Liver (tissue), 8 donors: ENCODE measurements at regions not wholly inside any gene's neighbourhood (a gene's known extent, or its start where the extent isn't known, plus 50 kb on each side); places are given as distances from the start of the nearest gene placed in this dataset.

ENCODE experiments used
- DNase-seq: peaks from one replicate; pipeline ENCODE4 v3.0.0-alpha.2; 2017; ENCODE audit warnings: low spot score
- H3K27ac ChIP-seq, 2 donors: one replicate each; pipeline ENCODE4 v1.7.0; 2013; ENCODE audit warnings: inconsistent platforms in 2 of 2, low read length in 2 of 2, control low read depth in 1 of 2, low read depth in 1 of 2, mild to moderate bottlenecking in 1 of 2
- H3K27me3 ChIP-seq, 4 donors: one replicate each; pipeline versions ENCODE4 v1.6.1 to v1.7.0; 2013; ENCODE audit warnings: low read length in 3 of 4, inconsistent platforms in 1 of 4, mild to moderate bottlenecking in 1 of 4, moderate library complexity in 1 of 4; ENCODE audit not compliant: control insufficient read depth in 4 of 4, insufficient read depth in 4 of 4
- H3K36me3 ChIP-seq, 4 donors: one replicate each; pipeline versions ENCODE4 v1.6.1 to v1.7.0; 2013; ENCODE audit warnings: low read length in 3 of 4, mild to moderate bottlenecking in 3 of 4, low read depth in 1 of 4, moderate library complexity in 1 of 4; ENCODE audit not compliant: control insufficient read depth in 4 of 4, insufficient read depth in 3 of 4
- H3K4me1 ChIP-seq, 4 donors: one replicate each; pipeline versions ENCODE4 v1.6.1 to v1.7.0; 2013; ENCODE audit warnings: low read length in 3 of 4, mild to moderate bottlenecking in 3 of 4, moderate library complexity in 1 of 4; ENCODE audit not compliant: control insufficient read depth in 4 of 4, insufficient read depth in 4 of 4
- H3K4me3 ChIP-seq, 3 donors: one replicate each; pipeline versions ENCODE4 v1.6.1 to v1.7.0; 2013; ENCODE audit warnings: low read length in 3 of 3, control low read depth in 1 of 3, low read depth in 1 of 3, mild to moderate bottlenecking in 1 of 3
- H3K9ac ChIP-seq, 2 donors: one replicate each; pipeline ENCODE4 v1.7.0; 2013; ENCODE audit warnings: low read length in 2 of 2, mild to moderate bottlenecking in 2 of 2, moderate library complexity in 2 of 2, control low read depth in 1 of 2, low read depth in 1 of 2
- H3K9me3 ChIP-seq, 4 donors: one replicate each; pipeline versions ENCODE4 v1.6.1 to v1.7.0; 2013; ENCODE audit warnings: low read length in 3 of 4; ENCODE audit not compliant: control insufficient read depth in 4 of 4
- ATF3 ChIP-seq: IDR thresholded peaks from 2 replicates; pipeline ENCODE4 v1.6.1; 2016; ENCODE audit warnings: antibody characterized with exemption
- CTCF ChIP-seq: fragments of 150-350 bp; IDR thresholded peaks from 2 replicates; pipeline ENCODE4 v1.5.1; 2017; ENCODE audit warnings: improper control_type of control experiment, low read depth, low read length; ENCODE audit not compliant: missing input control
- EGR1 ChIP-seq, 2 donors: IDR thresholded peaks; 2 replicates each; pipeline ENCODE4 v1.6.1; 2016 to 2018; ENCODE audit warnings: antibody characterized with exemption in 2 of 2, low read depth in 2 of 2
- FOXA1 ChIP-seq: IDR thresholded peaks from 2 replicates; pipeline ENCODE4 v1.6.1; 2016; ENCODE audit warnings: antibody characterized with exemption
- FOXA2 ChIP-seq: IDR thresholded peaks from 2 replicates; pipeline ENCODE4 v1.6.1; 2016; ENCODE audit warnings: antibody characterized with exemption
- GABPA ChIP-seq, 2 donors: IDR thresholded peaks in 1 of 2; conservative IDR thresholded peaks in 1 of 2; 2 replicates each; pipeline ENCODE4 v1.6.1; 2016; ENCODE audit warnings: antibody characterized with exemption in 2 of 2, mild to moderate bottlenecking in 1 of 2, moderate library complexity in 1 of 2
- HNF4A ChIP-seq, 2 donors: conservative IDR thresholded peaks; 2 replicates each; pipeline ENCODE4 v1.6.1; 2016; ENCODE audit warnings: antibody characterized with exemption in 2 of 2, mild to moderate bottlenecking in 2 of 2
- HNF4G ChIP-seq: IDR thresholded peaks from 2 replicates; pipeline ENCODE4 v1.6.1; 2016; ENCODE audit warnings: antibody characterized with exemption
- JUND ChIP-seq, 2 donors: IDR thresholded peaks; 2 replicates each; pipeline ENCODE4 v1.6.1; 2016; ENCODE audit warnings: antibody characterized with exemption in 2 of 2
- MAX ChIP-seq: IDR thresholded peaks from 2 replicates; pipeline ENCODE4 v1.6.1; 2016; ENCODE audit warnings: antibody characterized with exemption
- NR2F2 ChIP-seq: IDR thresholded peaks from 2 replicates; pipeline ENCODE4 v1.6.1; 2016; ENCODE audit warnings: antibody characterized with exemption
- RAD21 ChIP-seq, 2 donors: IDR thresholded peaks; 2 replicates each; pipeline ENCODE4 v1.6.1; 2016; ENCODE audit warnings: antibody characterized with exemption in 2 of 2, mild to moderate bottlenecking in 2 of 2
- RXRA ChIP-seq, 2 donors: IDR thresholded peaks; 2 replicates each; pipeline ENCODE4 v1.6.1; 2017 to 2018; ENCODE audit warnings: antibody characterized with exemption in 2 of 2, mild to moderate bottlenecking in 1 of 2
- SP1 ChIP-seq: IDR thresholded peaks from 2 replicates; pipeline ENCODE4 v1.6.1; 2018; ENCODE audit warnings: antibody characterized with exemption, mild to moderate bottlenecking
- TAF1 ChIP-seq: conservative IDR thresholded peaks from 2 replicates; pipeline ENCODE4 v1.6.1; 2016; ENCODE audit warnings: antibody characterized with exemption, mild to moderate bottlenecking
- YY1 ChIP-seq: IDR thresholded peaks from 2 replicates; pipeline ENCODE4 v1.6.1; 2016; ENCODE audit warnings: antibody characterized with exemption, mild to moderate bottlenecking
- ZBTB33 ChIP-seq: IDR thresholded peaks from 2 replicates; pipeline ENCODE4 v1.6.1; 2016; ENCODE audit warnings: antibody characterized with exemption
- WGBS: extraction: QIAGEN DNeasy Blood & Tissue Kit; methylation state at CpG from one replicate; pipeline ENCODE4 v1.1.7; 2013; 5-methylcytosine and 5-hydroxymethylcytosine counted together
- TF ChIP-seq, protein P1 (sequence below): IDR thresholded peaks from 2 replicates; pipeline ENCODE4 v1.6.1; 2016; ENCODE audit warnings: antibody characterized with exemption, mild to moderate bottlenecking
- donor health status: healthy.
- donor health status: healthy.
- donor health status: healthy.
- donor health status: healthy.
- donor health status: healthy.

DNA sequence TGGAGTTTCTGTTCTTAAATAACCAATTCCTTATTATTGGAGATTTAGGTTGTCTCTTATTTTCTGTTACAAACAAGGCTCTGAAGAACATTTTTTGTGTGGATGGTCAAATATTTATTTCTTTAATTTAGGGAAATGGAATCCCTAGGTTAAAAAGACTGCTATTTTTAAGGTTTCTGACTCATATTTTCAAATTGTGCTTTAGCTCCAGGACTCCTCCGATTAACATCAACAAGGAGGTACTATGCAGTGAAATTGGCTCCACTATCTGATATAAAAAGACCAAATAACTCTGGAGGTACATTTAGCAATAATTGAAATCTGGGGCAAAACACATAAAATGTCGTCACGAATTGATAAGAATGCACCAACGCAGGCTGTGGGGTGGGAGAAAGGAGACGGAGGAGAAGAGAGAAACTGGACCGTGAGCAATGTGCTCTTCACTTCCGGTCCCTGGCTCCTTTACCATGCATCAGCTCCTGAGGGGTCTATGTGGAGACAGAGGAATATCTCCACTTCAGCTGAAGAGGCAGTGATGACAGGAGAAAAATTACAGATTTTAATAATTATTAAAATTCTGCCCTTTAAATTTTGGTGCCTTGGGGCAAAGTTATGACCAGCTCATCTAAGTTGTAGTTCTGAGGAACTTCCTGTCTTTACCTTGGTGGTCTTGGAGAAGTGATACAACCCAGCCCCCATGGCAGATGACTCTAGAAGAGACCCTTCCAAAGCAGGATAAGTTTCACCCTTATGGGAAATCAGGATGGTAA lies 90.2 kb upstream of the BTG1 start (continued):
- TF ChIP-seq ATF3 (no peak), GABPA (IDR thresholded peaks at IDR 0.05 in 1 of 2, conservative IDR thresholded peaks at IDR 0.05 in 1 of 2) (no peak)

GRCh38 chr12:92234533-92234932 lies 88.9 kb upstream of the BTG1 start:
- H3K27me3 ChIP-seq: no peaks in the 10 kb centered on the region
- TF ChIP-seq FOXA2 (no peak), HNF4A (conservative IDR thresholded peaks at IDR 0.05) (no peak), ATF3 (no peak), NR2F2 (no peak), CTCF (no peak), RXRA (IDR thresholded peaks at IDR 0.05) (no peak), JUND (IDR thresholded peaks at IDR 0.05) (no peak), HNF4G (no peak), SP1 (no peak), YY1 (no peak), GABPA (IDR thresholded peaks at IDR 0.05 in 1 of 2, conservative IDR thresholded peaks at IDR 0.05 in 1 of 2) (no peak), EGR1 (IDR thresholded peaks at IDR 0.05; ENCODE audit: low read depth in 2 of 2) (no peak), MAX (no peak), RAD21 (IDR thresholded peaks at IDR 0.05) (no peak), TAF1 (no peak), FOXA1 (no peak), ZBTB33 (no peak)
- TF ChIP-seq, protein P1, sequence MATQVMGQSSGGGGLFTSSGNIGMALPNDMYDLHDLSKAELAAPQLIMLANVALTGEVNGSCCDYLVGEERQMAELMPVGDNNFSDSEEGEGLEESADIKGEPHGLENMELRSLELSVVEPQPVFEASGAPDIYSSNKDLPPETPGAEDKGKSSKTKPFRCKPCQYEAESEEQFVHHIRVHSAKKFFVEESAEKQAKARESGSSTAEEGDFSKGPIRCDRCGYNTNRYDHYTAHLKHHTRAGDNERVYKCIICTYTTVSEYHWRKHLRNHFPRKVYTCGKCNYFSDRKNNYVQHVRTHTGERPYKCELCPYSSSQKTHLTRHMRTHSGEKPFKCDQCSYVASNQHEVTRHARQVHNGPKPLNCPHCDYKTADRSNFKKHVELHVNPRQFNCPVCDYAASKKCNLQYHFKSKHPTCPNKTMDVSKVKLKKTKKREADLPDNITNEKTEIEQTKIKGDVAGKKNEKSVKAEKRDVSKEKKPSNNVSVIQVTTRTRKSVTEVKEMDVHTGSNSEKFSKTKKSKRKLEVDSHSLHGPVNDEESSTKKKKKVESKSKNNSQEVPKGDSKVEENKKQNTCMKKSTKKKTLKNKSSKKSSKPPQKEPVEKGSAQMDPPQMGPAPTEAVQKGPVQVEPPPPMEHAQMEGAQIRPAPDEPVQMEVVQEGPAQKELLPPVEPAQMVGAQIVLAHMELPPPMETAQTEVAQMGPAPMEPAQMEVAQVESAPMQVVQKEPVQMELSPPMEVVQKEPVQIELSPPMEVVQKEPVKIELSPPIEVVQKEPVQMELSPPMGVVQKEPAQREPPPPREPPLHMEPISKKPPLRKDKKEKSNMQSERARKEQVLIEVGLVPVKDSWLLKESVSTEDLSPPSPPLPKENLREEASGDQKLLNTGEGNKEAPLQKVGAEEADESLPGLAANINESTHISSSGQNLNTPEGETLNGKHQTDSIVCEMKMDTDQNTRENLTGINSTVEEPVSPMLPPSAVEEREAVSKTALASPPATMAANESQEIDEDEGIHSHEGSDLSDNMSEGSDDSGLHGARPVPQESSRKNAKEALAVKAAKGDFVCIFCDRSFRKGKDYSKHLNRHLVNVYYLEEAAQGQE: no peak
- H3K4me1 ChIP-seq: no peaks in the 10 kb centered on the region
- no peaks in the 10 kb centered on the region for H3K9me3 ChIP-seq
- H3K9ac ChIP-seq: no peak overlapping the region
- no peaks in the 10 kb centered on the region for H3K36me3 ChIP-seq
- no peak overlapping the region for H3K4me3 ChIP-seq
- no peak for DNase-seq
- no peak overlapping the region for H3K27ac ChIP-seq
- WGBS: 95% methylated on average over 1 of the region's 1 CpG
